Stomach (tissue), 4 donors: ENCODE measurements at regions not wholly inside any gene's neighbourhood (a gene's known extent, or its start where the extent isn't known, plus 50 kb on each side); places are given as distances from the start of the nearest gene placed in this dataset.

Experiments used
- EP300 ChIP-seq: sonication (generic); formaldehyde crosslinking; IDR thresholded peaks from one replicate; pipeline ENCODE4 v1.6.1; 2017; ENCODE audit warnings: antibody characterized with exemption
- POLR2A ChIP-seq, 4 donors: fragments of 450-650 bp; IDR thresholded peaks; one replicate each; pipeline ENCODE4 v1.6.1; 2016; ENCODE audit warnings: antibody characterized with exemption in 4 of 4, control low read depth in 2 of 4, mild to moderate bottlenecking in 1 of 4, moderate library complexity in 1 of 4
- POLR2AphosphoS5 ChIP-seq, 3 donors: sonication (generic); formaldehyde crosslinking; IDR thresholded peaks; one replicate each; pipeline ENCODE4 v1.6.1; 2016; ENCODE audit warnings: antibody characterized with exemption in 3 of 3
- TF ChIP-seq, protein P1 (sequence below), 7 experiments: fragments of 450-650 bp in 4 of 7; fragments of 200-600 bp in 3 of 7; sonication (generic) in 3 of 7; IDR thresholded peaks; one replicate each; pipeline ENCODE4 v1.5.1; 2016 to 2019; ENCODE audit warnings: antibody characterized with exemption in 7 of 7, control low read depth in 2 of 7, mild to moderate bottlenecking in 1 of 7

DNA sequence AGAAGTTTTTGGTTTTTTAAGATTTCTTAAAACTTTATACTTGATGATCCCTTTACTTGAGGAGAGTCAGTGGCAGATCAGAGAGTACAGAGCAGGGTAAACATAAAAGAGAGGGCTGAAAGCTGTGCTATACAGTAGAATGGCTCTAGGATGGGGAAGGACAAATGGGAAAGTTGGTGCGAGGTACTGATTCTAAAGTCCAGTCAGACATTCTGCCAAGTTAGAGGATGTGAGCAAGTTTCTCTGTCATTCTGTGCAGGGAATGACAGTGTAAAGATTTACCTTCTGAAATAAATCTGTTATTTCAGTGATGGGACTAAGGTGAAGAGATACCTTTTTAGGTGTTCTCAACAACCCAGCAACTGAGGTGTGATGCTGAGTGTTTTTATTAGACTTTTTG lies 100.1 kb upstream of the GBE1 start:
- TF ChIP-seq, protein P1, sequence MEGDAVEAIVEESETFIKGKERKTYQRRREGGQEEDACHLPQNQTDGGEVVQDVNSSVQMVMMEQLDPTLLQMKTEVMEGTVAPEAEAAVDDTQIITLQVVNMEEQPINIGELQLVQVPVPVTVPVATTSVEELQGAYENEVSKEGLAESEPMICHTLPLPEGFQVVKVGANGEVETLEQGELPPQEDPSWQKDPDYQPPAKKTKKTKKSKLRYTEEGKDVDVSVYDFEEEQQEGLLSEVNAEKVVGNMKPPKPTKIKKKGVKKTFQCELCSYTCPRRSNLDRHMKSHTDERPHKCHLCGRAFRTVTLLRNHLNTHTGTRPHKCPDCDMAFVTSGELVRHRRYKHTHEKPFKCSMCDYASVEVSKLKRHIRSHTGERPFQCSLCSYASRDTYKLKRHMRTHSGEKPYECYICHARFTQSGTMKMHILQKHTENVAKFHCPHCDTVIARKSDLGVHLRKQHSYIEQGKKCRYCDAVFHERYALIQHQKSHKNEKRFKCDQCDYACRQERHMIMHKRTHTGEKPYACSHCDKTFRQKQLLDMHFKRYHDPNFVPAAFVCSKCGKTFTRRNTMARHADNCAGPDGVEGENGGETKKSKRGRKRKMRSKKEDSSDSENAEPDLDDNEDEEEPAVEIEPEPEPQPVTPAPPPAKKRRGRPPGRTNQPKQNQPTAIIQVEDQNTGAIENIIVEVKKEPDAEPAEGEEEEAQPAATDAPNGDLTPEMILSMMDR (IDR thresholded peaks at IDR 0.05): no peak
- TF ChIP-seq POLR2AphosphoS5 (IDR thresholded peaks at IDR 0.05) (no peak), POLR2A (IDR thresholded peaks at IDR 0.05) (no peak), EP300 (no peak)
